Caco-2 (cell line): ENCODE measurements at regions not wholly inside any gene's neighbourhood (a gene's known extent, or its start where the extent isn't known, plus 50 kb on each side); places are given as distances from the start of the nearest gene placed in this dataset.

Experiments
- BruUV-seq: library from RNA; stranded (reverse); fragments of 400-500 nt; replicated peaks from 2 replicates; lab custom pipeline; 2021; lab: Mats Ljungman, UMichigan
- CTCF ChIA-PET: fragments of 300-600 bp; sonication (Branson Sonifier 250); formaldehyde crosslinking; loops from one replicate; lab custom pipeline; 2022; ENCODE audit warnings: antibody characterized with exemption; lab: Charles Lee
- POLR2A ChIA-PET: fragments of 300-600 bp; sonication (Branson Sonifier 250); formaldehyde crosslinking; loops from one replicate; lab custom pipeline; 2022; ENCODE audit warnings: antibody characterized with exemption; lab: Charles Lee
- DNase-seq, 2 experiments: peaks; one replicate each; pipeline versions ENCODE4 v3.0.0 to v3.0.0-alpha.2; 2020 to 2022
- H3K27me3 ChIP-seq: replicated peaks from 2 replicates; pipeline ENCODE4 v1.6.0; 2011; ENCODE audit warnings: low read length; ENCODE audit not compliant: control insufficient read depth, insufficient read depth
- H3K36me3 ChIP-seq: 2 replicates; pipeline ENCODE4 v1.5.1; 2011; ENCODE audit warnings: low read length; ENCODE audit not compliant: control insufficient read depth, insufficient read depth
- H3K4me1 ChIP-seq: fragments of 250-450 bp; sonication (Bioruptor Pico); 2 replicates; pipeline ENCODE4 v1.5.1; 2020; ENCODE audit warnings: mild to moderate bottlenecking
- H3K4me3 ChIP-seq: 2 replicates; pipeline ENCODE4 v1.5.1; 2011; ENCODE audit warnings: low read depth, mild to moderate bottlenecking, control low read depth, low read length
- H3K9me3 ChIP-seq: fragments of 250-450 bp; sonication (Bioruptor Pico); 2 replicates; pipeline ENCODE4 v1.5.1; 2020; ENCODE audit warnings: mild to moderate bottlenecking, moderate library complexity
- H3K27ac Mint-ChIP-seq: one replicate; pipeline ENCODE4 v1.8.0; 2022; ENCODE audit warnings: mixed read lengths; ENCODE audit not compliant: unreplicated experiment
- H3K27me3 Mint-ChIP-seq: one replicate; pipeline ENCODE4 v1.8.0; 2022; ENCODE audit warnings: mixed read lengths; ENCODE audit not compliant: insufficient read depth, unreplicated experiment
- H3K36me3 Mint-ChIP-seq: one replicate; pipeline ENCODE4 v1.8.0; 2022; ENCODE audit warnings: mild to moderate bottlenecking, mixed read lengths; ENCODE audit not compliant: insufficient read depth, unreplicated experiment
- H3K4me1 Mint-ChIP-seq: one replicate; pipeline ENCODE4 v1.8.0; 2022; ENCODE audit warnings: low read depth, mixed read lengths; ENCODE audit not compliant: unreplicated experiment
- H3K4me3 Mint-ChIP-seq: one replicate; pipeline ENCODE4 v1.8.0; 2022; ENCODE audit warnings: mild to moderate bottlenecking, moderate library complexity, mixed read lengths; ENCODE audit not compliant: unreplicated experiment
- H3K9me3 Mint-ChIP-seq: one replicate; pipeline ENCODE4 v1.8.0; 2022; ENCODE audit warnings: mixed read lengths; ENCODE audit not compliant: unreplicated experiment
- intact Hi-C: fragments of 100-400 bp; cut with micrococcal nuclease; formaldehyde crosslinking; loops from one replicate; pipeline ENCODE4 v1.10.0; 2022; ENCODE audit not compliant: unreplicated experiment
- TF ChIP-seq, protein P1 (sequence below), 2 experiments: fragments of 200-600 bp in 1 of 2; IDR thresholded peaks; 1 replicate in 1 of 2; 2 replicates in 1 of 2; pipeline versions ENCODE4 v1.5.1 to v1.8.0; 2011 to 2022; ENCODE audit warnings: antibody characterized with exemption in 1 of 2, control low read depth in 1 of 2, inconsistent platforms in 1 of 2, low read depth in 1 of 2, low read length in 1 of 2, mild to moderate bottlenecking in 1 of 2, moderate library complexity in 1 of 2; ENCODE audit not compliant: insufficient read depth in 1 of 2, severe bottlenecking in 1 of 2, unreplicated experiment in 1 of 2

DNA sequence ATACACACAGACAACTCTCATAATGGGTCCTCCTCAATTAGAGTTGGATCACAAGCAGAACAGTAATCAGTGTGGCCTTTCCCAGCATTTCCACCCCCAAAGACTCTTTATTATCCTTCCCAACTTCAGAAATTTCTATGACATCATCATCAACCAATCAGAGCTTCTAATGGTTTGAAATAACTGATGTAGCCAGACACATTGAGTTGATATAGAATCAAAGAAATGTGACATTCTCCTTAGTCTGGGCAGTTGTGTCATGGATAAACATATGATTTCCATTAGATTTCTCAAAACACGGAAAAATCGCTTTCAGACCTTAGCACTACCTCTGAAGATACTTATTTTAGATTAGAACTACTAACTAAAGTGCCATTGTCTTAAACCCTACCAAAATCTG lies 75.7 kb upstream of the NFIB start:
- BruUV-seq: no TSS peak
- DNase-seq: no peak
- H3K4me3 Mint-ChIP-seq: no peak overlapping the region
- H3K36me3 ChIP-seq: no peaks in the 10 kb centered on the region
- no peaks in the 10 kb centered on the region for H3K9me3 Mint-ChIP-seq
- H3K27me3 Mint-ChIP-seq: peaks cover 3% of the 10 kb centered on the region
- no peaks in the 10 kb centered on the region for H3K4me1 Mint-ChIP-seq
- no peak overlapping the region for H3K4me3 ChIP-seq
- TF ChIP-seq, protein P1, sequence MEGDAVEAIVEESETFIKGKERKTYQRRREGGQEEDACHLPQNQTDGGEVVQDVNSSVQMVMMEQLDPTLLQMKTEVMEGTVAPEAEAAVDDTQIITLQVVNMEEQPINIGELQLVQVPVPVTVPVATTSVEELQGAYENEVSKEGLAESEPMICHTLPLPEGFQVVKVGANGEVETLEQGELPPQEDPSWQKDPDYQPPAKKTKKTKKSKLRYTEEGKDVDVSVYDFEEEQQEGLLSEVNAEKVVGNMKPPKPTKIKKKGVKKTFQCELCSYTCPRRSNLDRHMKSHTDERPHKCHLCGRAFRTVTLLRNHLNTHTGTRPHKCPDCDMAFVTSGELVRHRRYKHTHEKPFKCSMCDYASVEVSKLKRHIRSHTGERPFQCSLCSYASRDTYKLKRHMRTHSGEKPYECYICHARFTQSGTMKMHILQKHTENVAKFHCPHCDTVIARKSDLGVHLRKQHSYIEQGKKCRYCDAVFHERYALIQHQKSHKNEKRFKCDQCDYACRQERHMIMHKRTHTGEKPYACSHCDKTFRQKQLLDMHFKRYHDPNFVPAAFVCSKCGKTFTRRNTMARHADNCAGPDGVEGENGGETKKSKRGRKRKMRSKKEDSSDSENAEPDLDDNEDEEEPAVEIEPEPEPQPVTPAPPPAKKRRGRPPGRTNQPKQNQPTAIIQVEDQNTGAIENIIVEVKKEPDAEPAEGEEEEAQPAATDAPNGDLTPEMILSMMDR (IDR thresholded peaks at IDR 0.05; ENCODE audit: insufficient read depth in 1 of 2, low read depth in 1 of 2, low read length in 1 of 2, severe bottlenecking in 1 of 2, unreplicated experiment in 1 of 2): no peak
- H3K9me3 ChIP-seq: no peaks in the 10 kb centered on the region
- no peaks in the 10 kb centered on the region for H3K36me3 Mint-ChIP-seq
- CTCF ChIA-PET: no interaction called here
- no peaks in the 10 kb centered on the region for H3K27me3 ChIP-seq
- POLR2A ChIA-PET: no interaction called here
- no peak overlapping the region for H3K27ac Mint-ChIP-seq
- intact Hi-C loops: no loop called here
- no peaks in the 10 kb centered on the region for H3K4me1 ChIP-seq

DNA sequence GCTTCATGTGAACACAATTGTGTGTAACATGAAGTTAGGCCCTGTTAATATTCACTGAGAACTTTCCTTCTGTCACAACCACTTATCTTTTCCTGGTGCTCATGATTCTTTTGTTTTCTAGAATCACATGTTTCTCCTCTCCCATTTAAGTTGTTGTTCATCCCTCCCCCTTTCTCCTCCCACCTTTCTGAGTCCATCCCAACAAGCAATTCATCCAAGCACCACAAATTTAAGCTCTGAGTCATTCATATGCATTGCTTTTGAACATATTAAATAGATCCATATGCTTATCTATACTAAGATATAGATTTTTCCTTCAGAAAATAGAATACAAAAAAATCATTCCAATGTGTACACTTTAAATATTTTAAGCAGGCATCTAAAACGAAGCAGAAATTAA lies 75.2 kb upstream of the NFIB start:
- no TSS peak for BruUV-seq
- H3K9me3 Mint-ChIP-seq: no peaks in the 10 kb centered on the region
- no peaks in the 10 kb centered on the region for H3K36me3 Mint-ChIP-seq
- H3K4me3 ChIP-seq: no peak overlapping the region
- H3K4me1 Mint-ChIP-seq: no peaks in the 10 kb centered on the region
- no peaks in the 10 kb centered on the region for H3K9me3 ChIP-seq
- intact Hi-C loops: no loop called here
- TF ChIP-seq, protein P1 (IDR thresholded peaks at IDR 0.05; ENCODE audit: insufficient read depth in 1 of 2, low read depth in 1 of 2, low read length in 1 of 2, severe bottlenecking in 1 of 2, unreplicated experiment in 1 of 2): no peak
- no peak for DNase-seq
- POLR2A ChIA-PET: no interaction called here
- no peaks in the 10 kb centered on the region for H3K27me3 ChIP-seq
- H3K36me3 ChIP-seq: no peaks in the 10 kb centered on the region
- no peaks in the 10 kb centered on the region for H3K4me1 ChIP-seq
- H3K27ac Mint-ChIP-seq: no peak overlapping the region
- CTCF ChIA-PET: no interaction called here
- H3K27me3 Mint-ChIP-seq: peaks cover 6% of the 10 kb centered on the region
- H3K4me3 Mint-ChIP-seq: no peak overlapping the region

DNA sequence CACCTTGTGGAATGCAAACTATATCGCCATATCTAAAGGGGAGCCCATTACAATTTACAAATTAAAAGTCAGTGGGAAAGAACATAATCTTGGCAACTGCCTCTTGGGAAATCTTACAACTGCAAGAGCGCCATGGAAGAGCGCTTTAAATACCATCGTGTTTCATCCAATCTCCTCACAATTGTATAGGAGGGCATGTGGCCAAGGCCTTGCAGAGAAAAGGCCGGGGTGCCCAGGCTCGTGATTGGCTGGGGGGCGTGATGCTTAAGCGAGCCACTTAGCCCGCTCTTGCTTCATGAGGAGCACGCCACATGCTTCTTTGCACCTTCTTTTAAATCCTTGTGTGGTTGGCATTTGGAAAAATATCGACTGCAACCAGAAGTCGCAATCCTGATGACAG lies 69.8 kb upstream of the NFIB start:
- no TSS peak for BruUV-seq
- H3K9me3 ChIP-seq: no peaks in the 10 kb centered on the region
- no peak for DNase-seq
- H3K4me3 ChIP-seq: no peak overlapping the region
- Mint-ChIP-seq H3K4me3 (no peak overlapping the region), H3K36me3 (no peaks in the 10 kb centered on the region), H3K4me1 (no peaks in the 10 kb centered on the region), H3K27ac (no peak overlapping the region), H3K27me3 (peaks cover 15% of the 10 kb centered on the region), H3K9me3 (no peaks in the 10 kb centered on the region)
- TF ChIP-seq, protein P1 (IDR thresholded peaks at IDR 0.05; ENCODE audit: insufficient read depth in 1 of 2, low read depth in 1 of 2, low read length in 1 of 2, severe bottlenecking in 1 of 2, unreplicated experiment in 1 of 2): no peak
- intact Hi-C loops: no loop called here
- no peaks in the 10 kb centered on the region for H3K36me3 ChIP-seq
- CTCF ChIA-PET: no interaction called here
- no peaks in the 10 kb centered on the region for H3K27me3 ChIP-seq
- H3K4me1 ChIP-seq: no peaks in the 10 kb centered on the region
- POLR2A ChIA-PET: no interaction called here
